DOHH2 (cell line): ENCODE measurements at regions not wholly inside any gene's neighbourhood (a gene's known extent, or its start where the extent isn't known, plus 50 kb on each side); places are given as distances from the start of the nearest gene placed in this dataset.

ENCODE experiments used
- H3F3A ChIP-seq: fragments of 200-600 bp; sonication (generic), shearing (Covaris generic); 2 replicates; pipeline ENCODE4 v1.6.0; 2016; ENCODE audit warnings: antibody characterized with exemption, mild to moderate bottlenecking; ENCODE audit not compliant: control insufficient read depth, insufficient read depth
- H3K27ac ChIP-seq: fragments of 200-600 bp; sonication (generic); 2 replicates; pipeline ENCODE4 v1.5.1; 2014; ENCODE audit warnings: low read depth, mild to moderate bottlenecking, low read length, moderate library complexity
- H3K27me3 ChIP-seq: fragments of 200-600 bp; sonication (generic); 2 replicates; pipeline ENCODE4 v1.6.1; 2014; ENCODE audit warnings: mild to moderate bottlenecking, low read length, mixed read lengths; ENCODE audit not compliant: control insufficient read depth
- H3K36me3 ChIP-seq: fragments of 200-600 bp; sonication (generic); 2 replicates; pipeline ENCODE4 v1.6.1; 2014; ENCODE audit warnings: mild to moderate bottlenecking, low read length, moderate library complexity, mixed read lengths; ENCODE audit not compliant: control insufficient read depth
- H3K4me1 ChIP-seq: fragments of 200-600 bp; sonication (generic); 2 replicates; pipeline ENCODE4 v1.6.1; 2014; ENCODE audit warnings: mild to moderate bottlenecking, low read length, mixed read lengths; ENCODE audit not compliant: control insufficient read depth
- H3K4me2 ChIP-seq: fragments of 200-600 bp; sonication (generic); 2 replicates; pipeline ENCODE4 v1.6.0; 2014; ENCODE audit warnings: mild to moderate bottlenecking, low read length, moderate library complexity
- H3K4me3 ChIP-seq: fragments of 200-600 bp; sonication (generic); 2 replicates; pipeline ENCODE4 v1.5.1; 2014; ENCODE audit warnings: mild to moderate bottlenecking, low read length, mixed read lengths
- H3K79me2 ChIP-seq: fragments of 200-600 bp; sonication (generic); 2 replicates; pipeline ENCODE4 v1.6.1; 2014; ENCODE audit warnings: mild to moderate bottlenecking, low read length, mixed read lengths; ENCODE audit not compliant: control insufficient read depth
- H3K9me2 ChIP-seq: fragments of 200-600 bp; sonication (generic); replicated peaks from 2 replicates; pipeline ENCODE4 v1.6.1; 2014; ENCODE audit warnings: mild to moderate bottlenecking, low read length, mixed read lengths; ENCODE audit not compliant: control insufficient read depth
- H3K9me3 ChIP-seq: fragments of 200-600 bp; sonication (generic); 2 replicates; pipeline ENCODE4 v1.6.1; 2014; ENCODE audit warnings: antibody characterized with exemption, low read length, mixed read lengths; ENCODE audit not compliant: control insufficient read depth, insufficient read depth
- H4K20me1 ChIP-seq: fragments of 200-600 bp; sonication (generic); 2 replicates; pipeline ENCODE4 v1.6.0; 2014; ENCODE audit warnings: low read depth, mild to moderate bottlenecking, antibody characterized with exemption, low read length, moderate library complexity; ENCODE audit not compliant: control insufficient read depth, insufficient read depth
- CTCF ChIP-seq: fragments of 200-600 bp; sonication (generic); IDR thresholded peaks from one replicate; pipeline ENCODE4 v1.5.1; 2014; ENCODE audit warnings: antibody characterized with exemption, mild to moderate bottlenecking, low read depth, low read length; ENCODE audit not compliant: poor library complexity, severe bottlenecking
- EZH2phosphoT487 ChIP-seq: fragments of 200-600 bp; sonication (generic); IDR thresholded peaks from 2 replicates; pipeline ENCODE4 v1.6.1; 2017; ENCODE audit warnings: borderline replicate concordance, mild to moderate bottlenecking, antibody characterized with exemption, low read length, moderate library complexity, mixed read lengths

- H3K4me1 ChIP-seq = no peaks in the 10 kb centered on the region
- H3F3A ChIP-seq = no peaks in the 10 kb centered on the region
- no peaks in the 10 kb centered on the region for H3K36me3 ChIP-seq
- TF ChIP-seq CTCF = no peak
- no peak for TF ChIP-seq EZH2phosphoT487
- H3K4me2 ChIP-seq = no peak overlapping the region
- H4K20me1 ChIP-seq = no peaks in the 10 kb centered on the region
- H3K9me2 ChIP-seq = no peaks in the 10 kb centered on the region
- no peaks in the 10 kb centered on the region for H3K27me3 ChIP-seq
- H3K27ac ChIP-seq = no peak overlapping the region
- H3K79me2 ChIP-seq = no peaks in the 10 kb centered on the region
- H3K4me3 ChIP-seq = no peak overlapping the region
- H3K9me3 ChIP-seq = no peaks in the 10 kb centered on the region; the same call in 1 of the 2 replicates
These were observed 366.8 kb downstream of the SLITRK1 start for GRCh38 chr13:83515268-83516015.

DNA sequence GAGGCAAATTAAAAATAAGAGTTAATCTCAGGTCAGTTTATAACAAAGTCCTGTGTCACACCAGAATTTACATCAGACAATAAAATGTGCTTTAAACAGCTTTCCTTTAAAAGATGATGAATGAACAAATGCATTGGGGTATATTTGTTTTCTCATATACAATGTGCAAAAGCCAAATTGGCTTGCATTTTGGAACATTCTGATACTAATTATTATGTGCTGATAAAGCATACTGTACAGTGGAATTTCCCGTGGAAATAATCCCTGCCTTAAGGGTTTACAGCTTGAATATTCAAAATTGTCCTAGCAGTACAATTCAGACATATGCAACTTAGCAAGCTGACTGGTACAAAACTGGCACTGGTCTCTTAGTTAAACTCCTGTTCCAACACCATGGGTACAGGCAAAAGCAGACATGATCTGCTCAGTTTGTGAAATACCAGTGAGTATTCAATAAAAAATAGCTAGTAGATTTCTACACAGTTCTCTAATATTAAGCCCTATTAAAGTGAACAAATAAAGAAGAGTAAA, 373.4 kb downstream of the SLITRK1 start:
- Histone ChIP-seq H4K20me1 (no peaks in the 10 kb centered on the region), H3K9me3 (no peaks in the 10 kb centered on the region), H3K27me3 (no peaks in the 10 kb centered on the region), H3K4me1 (no peaks in the 10 kb centered on the region), H3K4me2 (no peak overlapping the region), H3K27ac (no peak overlapping the region), H3K79me2 (no peaks in the 10 kb centered on the region), H3K4me3 (no peak overlapping the region), H3K9me2 (no peaks in the 10 kb centered on the region), H3F3A (no peaks in the 10 kb centered on the region), H3K36me3 (no peaks in the 10 kb centered on the region)
- TF ChIP-seq CTCF = no peak
- TF ChIP-seq EZH2phosphoT487 = no peak

DNA sequence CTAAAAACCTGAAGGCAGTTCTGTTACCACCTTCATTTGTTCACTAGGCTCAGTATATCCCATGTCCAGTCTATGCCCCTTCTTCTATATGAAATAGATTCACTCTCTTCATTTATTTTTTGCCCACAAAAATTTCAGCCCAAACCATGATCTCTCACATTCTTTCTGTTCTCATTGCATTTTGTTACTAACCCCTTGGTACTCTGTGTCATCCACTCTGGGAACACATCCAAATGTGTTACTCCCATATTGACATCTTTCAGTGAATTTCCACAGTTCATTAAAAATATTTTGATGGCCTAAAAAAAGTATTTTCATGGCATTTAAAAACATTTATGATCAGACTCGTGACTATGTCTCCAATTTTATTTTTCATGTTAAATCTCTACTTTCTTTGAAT, 378.9 kb downstream of the SLITRK1 start:
- Histone ChIP-seq H3K27ac (no peak overlapping the region), H3K9me3 (no peaks in the 10 kb centered on the region), H3F3A (no peaks in the 10 kb centered on the region), H3K9me2 (no peaks in the 10 kb centered on the region), H3K4me1 (no peaks in the 10 kb centered on the region), H3K79me2 (no peaks in the 10 kb centered on the region), H3K27me3 (no peaks in the 10 kb centered on the region), H3K4me2 (no peak overlapping the region), H4K20me1 (no peaks in the 10 kb centered on the region), H3K36me3 (no peaks in the 10 kb centered on the region), H3K4me3 (no peak overlapping the region)
- no peak for TF ChIP-seq EZH2phosphoT487
- TF ChIP-seq CTCF = no peak
